ENCODE measurements at regions not wholly inside any gene's neighbourhood (a gene's known extent, or its start where the extent isn't known, plus 50 kb on each side); places are given as distances from the start of the nearest gene placed in this dataset.

DNA sequence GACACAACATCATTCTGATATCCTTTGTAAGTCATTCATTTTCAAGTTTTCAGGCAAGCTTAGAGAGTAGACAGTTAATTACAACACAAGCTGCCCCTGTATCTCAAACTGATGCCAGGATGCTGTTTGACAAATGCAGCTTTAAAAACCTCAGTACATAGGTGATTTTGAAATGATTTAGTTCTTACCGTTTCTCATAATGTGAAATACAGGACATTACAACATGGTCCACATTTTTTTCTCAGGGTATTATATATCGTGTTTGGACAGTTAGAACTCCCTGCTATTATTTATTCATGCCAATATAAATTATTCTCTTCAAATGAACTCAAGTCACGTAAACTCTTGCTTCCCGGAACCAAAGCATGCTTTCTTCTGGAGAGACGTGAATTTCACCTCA lies 1013.9 kb downstream of the EPHA3 start:
- no peaks in the 10 kb centered on the region for H3K27me3 ChIP-seq (ENCODE audit: control insufficient read depth, insufficient read depth, low read length)
- no peaks in the 10 kb centered on the region for H3K36me3 ChIP-seq (ENCODE audit: control insufficient read depth, insufficient read depth, low read length)
- DNase-seq (ENCODE audit: low read depth) (no peak), FAIRE-seq (no peak)
- no peak overlapping the region for H3K4me3 ChIP-seq (ENCODE audit: low read depth, low read length)
- TF ChIP-seq CTCF (IDR thresholded peaks at IDR 0.05; ENCODE audit: insufficient read depth, low read length, severe bottlenecking): no peak

- Histone ChIP-seq H3K4me3 (ENCODE audit: low read depth, low read length) (no peak overlapping the region), H3K27me3 (ENCODE audit: control insufficient read depth, insufficient read depth, low read length) (no peaks in the 10 kb centered on the region), H3K36me3 (ENCODE audit: control insufficient read depth, insufficient read depth, low read length) (no peaks in the 10 kb centered on the region)
- TF ChIP-seq CTCF (IDR thresholded peaks at IDR 0.05; ENCODE audit: insufficient read depth, low read length, severe bottlenecking): no peak
- DNase-seq (ENCODE audit: low read depth) (peak; percentile 3), FAIRE-seq (no peak)
These were observed 1021.0 kb downstream of the EPHA3 start for GRCh38 chr3:90128391-90128790.

DNA sequence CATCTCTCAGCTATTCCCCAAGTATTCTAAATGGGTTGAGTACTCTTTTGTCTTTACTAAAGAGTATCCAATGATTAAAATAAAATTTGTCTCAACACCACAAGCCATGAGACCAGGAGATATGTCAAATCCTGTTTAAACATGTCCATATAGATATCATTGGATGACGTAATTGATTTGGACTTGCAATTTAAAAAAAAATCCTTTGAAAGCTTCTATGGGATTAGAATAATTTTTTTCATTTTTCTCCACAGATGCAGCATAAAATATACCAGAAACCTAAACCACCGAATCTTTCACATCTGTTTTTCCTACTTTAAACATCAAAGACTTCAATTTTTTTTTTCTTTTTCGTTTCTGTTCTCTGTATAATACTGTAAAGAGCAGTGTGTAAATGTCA lies 1022.3 kb downstream of the EPHA3 start:
- FAIRE-seq: no peak

GRCh38 chr3:90132197-90132596 lies 1024.8 kb downstream of the EPHA3 start:
- no peak for FAIRE-seq
- Histone ChIP-seq H3K4me3 (ENCODE audit: low read depth, low read length) (no peak overlapping the region), H3K36me3 (ENCODE audit: control insufficient read depth, insufficient read depth, low read length) (no peaks in the 10 kb centered on the region), H3K27me3 (ENCODE audit: control insufficient read depth, insufficient read depth, low read length) (no peaks in the 10 kb centered on the region)
- TF ChIP-seq CTCF (IDR thresholded peaks at IDR 0.05; ENCODE audit: insufficient read depth, low read length, severe bottlenecking): no peak
- DNase-seq (ENCODE audit: low read depth): no peak

More for the DNA sequence above, 1022.3 kb downstream of the EPHA3 start:
- no peak for TF ChIP-seq CTCF (IDR thresholded peaks at IDR 0.05; ENCODE audit: insufficient read depth, low read length, severe bottlenecking)
- Histone ChIP-seq H3K36me3 (ENCODE audit: control insufficient read depth, insufficient read depth, low read length) (no peaks in the 10 kb centered on the region), H3K4me3 (ENCODE audit: low read depth, low read length) (no peak overlapping the region), H3K27me3 (ENCODE audit: control insufficient read depth, insufficient read depth, low read length) (no peaks in the 10 kb centered on the region)
- DNase-seq (ENCODE audit: low read depth): peak; percentile 10

DNA sequence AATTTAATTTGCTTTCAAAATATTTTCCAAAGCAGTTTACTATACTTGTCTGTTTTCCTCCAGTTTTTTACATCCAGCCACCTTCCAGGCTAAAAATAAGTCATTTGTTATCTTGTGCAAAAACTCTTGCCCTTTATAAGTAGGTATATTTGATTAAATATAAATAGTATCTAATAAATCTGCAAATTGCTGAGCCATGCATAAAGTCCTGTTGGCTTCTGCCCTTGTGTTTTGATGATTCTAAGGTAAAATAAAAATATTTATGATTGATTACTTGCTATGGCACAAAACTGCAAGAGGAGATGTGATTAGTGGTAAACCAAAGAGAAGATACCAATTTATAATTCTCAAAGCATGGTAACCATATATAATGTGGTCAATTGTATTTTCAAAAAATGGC lies 1026.7 kb downstream of the EPHA3 start:
- Histone ChIP-seq H3K36me3 (ENCODE audit: control insufficient read depth, insufficient read depth, low read length) (no peaks in the 10 kb centered on the region), H3K27me3 (ENCODE audit: control insufficient read depth, insufficient read depth, low read length) (no peaks in the 10 kb centered on the region), H3K4me3 (ENCODE audit: low read depth, low read length) (no peak overlapping the region)
- FAIRE-seq: no peak
- no peak for TF ChIP-seq CTCF (IDR thresholded peaks at IDR 0.05; ENCODE audit: insufficient read depth, low read length, severe bottlenecking)
- DNase-seq (ENCODE audit: low read depth): no peak

DNA sequence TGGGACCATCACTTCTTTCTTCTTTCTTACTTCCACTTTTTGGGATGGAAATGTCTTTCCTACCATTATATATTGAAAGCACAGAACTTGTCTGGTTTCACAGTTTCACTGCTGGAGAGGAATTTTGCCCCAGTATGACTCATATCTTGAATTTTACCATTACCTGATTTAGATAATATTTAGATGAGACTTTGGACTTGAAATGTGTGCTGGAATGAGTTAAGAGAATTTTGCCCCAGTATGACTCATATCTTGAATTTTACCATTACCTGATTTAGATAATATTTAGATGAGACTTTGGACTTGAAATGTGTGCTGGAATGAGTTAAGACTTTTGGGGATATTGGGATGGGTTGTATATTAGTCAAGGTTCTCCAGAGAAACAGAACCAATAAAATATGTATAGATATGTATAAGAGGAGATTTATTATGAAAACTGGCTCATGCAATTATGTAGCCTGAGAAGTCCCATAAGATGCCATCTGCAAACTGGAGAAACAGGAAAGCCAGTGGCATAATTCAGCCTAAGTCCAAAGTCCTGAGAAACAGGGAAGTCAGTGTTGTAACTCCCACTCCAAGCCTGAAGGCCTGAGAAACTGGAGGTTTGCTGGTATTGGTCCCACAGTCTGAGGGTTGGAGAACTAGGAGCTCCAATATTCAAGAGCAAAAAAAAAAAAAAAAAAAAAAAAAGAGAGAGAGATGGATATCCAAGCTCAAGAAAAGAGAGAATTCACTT lies 1029.2 kb downstream of the EPHA3 start:
- FAIRE-seq: no peak
- Histone ChIP-seq H3K27me3 (ENCODE audit: control insufficient read depth, insufficient read depth, low read length) (no peaks in the 10 kb centered on the region), H3K36me3 (ENCODE audit: control insufficient read depth, insufficient read depth, low read length) (no peaks in the 10 kb centered on the region), H3K4me3 (ENCODE audit: low read depth, low read length) (no peak overlapping the region)
- no peak for DNase-seq (ENCODE audit: low read depth)
- no peak for TF ChIP-seq CTCF (IDR thresholded peaks at IDR 0.05; ENCODE audit: insufficient read depth, low read length, severe bottlenecking)
